IMR-90 (cell line): ENCODE measurements at regions not wholly inside any gene's neighbourhood (a gene's known extent, or its start where the extent isn't known, plus 50 kb on each side); places are given as distances from the start of the nearest gene placed in this dataset.

Experiments used
- CTCF ChIP-seq: conservative IDR thresholded peaks from 2 replicates; pipeline ENCODE4 v1.5.1; 2012; ENCODE audit warnings: mild to moderate bottlenecking, low read depth, low read length, improper control_type of control experiment
- POLR2A ChIP-seq: IDR thresholded peaks from 2 replicates; pipeline ENCODE4 v1.6.1; 2012; ENCODE audit warnings: mild to moderate bottlenecking, low read depth, low read length
- USF2 ChIP-seq: fragments of 150-350 bp; IDR thresholded peaks from 2 replicates; pipeline ENCODE4 v1.6.1; 2017; ENCODE audit warnings: mild to moderate bottlenecking, antibody characterized with exemption, low read length, low read depth

GRCh38 chr2:136422512-136422911 lies 304.6 kb upstream of the CXCR4 start:
- no peak for TF ChIP-seq POLR2A
- TF ChIP-seq USF2: no peak
- no peak for TF ChIP-seq CTCF
